ENCODE measurements at regions not wholly inside any gene's neighbourhood (a gene's known extent, or its start where the extent isn't known, plus 50 kb on each side); places are given as distances from the start of the nearest gene placed in this dataset.

- H3K23me2 ChIP-seq (ENCODE audit: insufficient read length, low read depth, low read length, poor library complexity, severe bottlenecking), result peaks cover 2% of the 10 kb centered on the region
- no peak overlapping the region for H4K8ac ChIP-seq (replicated peaks; ENCODE audit: insufficient read length, low read depth, low read length)
- no peak overlapping the region for H3K14ac ChIP-seq (ENCODE audit: insufficient read depth, low read length)
- no peak overlapping the region for H4K91ac ChIP-seq (ENCODE audit: insufficient read length, low read depth, low read length)
- H2AK5ac ChIP-seq (ENCODE audit: insufficient read length, low read length), result no peak overlapping the region
- Mint-ChIP-seq H3K27ac (no peak overlapping the region), H3K36me3 (ENCODE audit: insufficient read depth in 1 of 3, low read depth in 3 of 3) (no peaks in the 10 kb centered on the region), H3K4me3 (no peak overlapping the region), H3K9me3 (peaks cover 2 to 5% of the 10 kb centered on the region in 2 experiments; a peak in 3 of 5 replicates), H3K27me3 (ENCODE audit: low read depth) (no peaks in the 10 kb centered on the region; the same call in 1 of the 2 replicates), H3K4me1 (peaks cover 11 to 24% of the 10 kb centered on the region in 2 experiments)
- no peak overlapping the region for H3T11ph ChIP-seq (ENCODE audit: low read length)
- H3K4me2 ChIP-seq (ENCODE audit: insufficient read depth, insufficient read length, low read length), result no peak overlapping the region
- no peak overlapping the region for H2BK120ac ChIP-seq (ENCODE audit: low read depth, low read length, poor library complexity, severe bottlenecking)
- no peak overlapping the region for H3K27ac ChIP-seq (ENCODE audit: insufficient read length, low read depth, low read length)
- H2BK5ac ChIP-seq (ENCODE audit: insufficient read length, low read length), result no peak overlapping the region
- WGBS (ENCODE audit: extremely low coverage, insufficient read length, low lambda C conversion rate), result no CpG with 5 or more reads among the region's 5 CpGs
- H4K5ac ChIP-seq (ENCODE audit: insufficient read length, low read depth, low read length), result no peak overlapping the region
- H2BK15ac ChIP-seq (ENCODE audit: low read depth, low read length), result no peak overlapping the region
- no peak overlapping the region for H3K56ac ChIP-seq (ENCODE audit: insufficient read length, low read depth, low read length)
- no peak overlapping the region for H2BK12ac ChIP-seq (ENCODE audit: insufficient read length, low read depth, low read length)
- no peak for DNase-seq
- no peaks in the 10 kb centered on the region for H3K79me2 ChIP-seq (ENCODE audit: insufficient read depth, low read length)
- H3K4me1 ChIP-seq (ENCODE audit: insufficient read depth, low read length), result peaks cover 3% of the 10 kb centered on the region; the same call in 1 of the 2 replicates
- H3K18ac ChIP-seq (ENCODE audit: insufficient read length, low read depth, low read length), result no peak overlapping the region
- no peaks in the 10 kb centered on the region for H3K9me3 ChIP-seq (ENCODE audit: control insufficient read depth, low read depth, low read length)
- no peak overlapping the region for H3K9ac ChIP-seq (ENCODE audit: extremely low read depth, insufficient read length, low read length)
- H3K23ac ChIP-seq (ENCODE audit: insufficient read length, low read depth, low read length), result no peak overlapping the region
- no peaks in the 10 kb centered on the region for H3K27me3 ChIP-seq (ENCODE audit: insufficient read depth, low read length)
- no peak overlapping the region for H2BK20ac ChIP-seq (ENCODE audit: low read depth, low read length, poor library complexity, severe bottlenecking)
- H3K4ac ChIP-seq (ENCODE audit: low read depth, low read length), result no peak overlapping the region
- H3K79me1 ChIP-seq (ENCODE audit: insufficient read depth, low read depth, low read length, poor library complexity, severe bottlenecking), result no peaks in the 10 kb centered on the region
- TF ChIP-seq CTCF (conservative IDR thresholded peaks at IDR 0.05), result no peak
- H2AFZ ChIP-seq (ENCODE audit: low read length), result no peak overlapping the region
- no peaks in the 10 kb centered on the region for H4K20me1 ChIP-seq (ENCODE audit: control insufficient read depth, insufficient read depth, insufficient read length)
These were observed 221.7 kb downstream of the C1orf94 start for GRCh38 chr1:34398241-34398915.

Measured in H9 (cell line).